Neural cell (in vitro differentiated cells): ENCODE measurements at regions not wholly inside any gene's neighbourhood (a gene's known extent, or its start where the extent isn't known, plus 50 kb on each side); places are given as distances from the start of the nearest gene placed in this dataset.

Experiments
- EP300 ChIP-seq: fragments of 450-650 bp; conservative IDR thresholded peaks from 2 replicates; pipeline ENCODE4 v1.6.1; 2014; ENCODE audit warnings: antibody characterized with exemption, mild to moderate bottlenecking, moderate library complexity; ENCODE audit not compliant: poor library complexity, severe bottlenecking
- EZH2 ChIP-seq: fragments of 200-600, 300-800 bp; shearing (Covaris generic), sonication (generic); IDR thresholded peaks from 2 replicates; pipeline ENCODE4 v1.6.1; 2014; ENCODE audit warnings: antibody characterized with exemption, low read length, borderline replicate concordance, mild to moderate bottlenecking; ENCODE audit not compliant: insufficient read depth, poor library complexity, severe bottlenecking
- MXI1 ChIP-seq: fragments of 450-650 bp; conservative IDR thresholded peaks from 2 replicates; pipeline ENCODE4 v1.6.1; 2014; ENCODE audit warnings: antibody characterized with exemption, mild to moderate bottlenecking; ENCODE audit not compliant: poor library complexity, severe bottlenecking
- RAD21 ChIP-seq: fragments of 450-650 bp; conservative IDR thresholded peaks from 2 replicates; pipeline ENCODE4 v1.6.1; 2014; ENCODE audit warnings: antibody characterized with exemption, mild to moderate bottlenecking, moderate library complexity
- TF ChIP-seq, protein P1 (sequence below): fragments of 450-650 bp; IDR thresholded peaks from 2 replicates; pipeline ENCODE4 v1.5.1; 2014; ENCODE audit warnings: antibody characterized with exemption, mild to moderate bottlenecking, moderate library complexity; ENCODE audit not compliant: poor library complexity, severe bottlenecking

DNA sequence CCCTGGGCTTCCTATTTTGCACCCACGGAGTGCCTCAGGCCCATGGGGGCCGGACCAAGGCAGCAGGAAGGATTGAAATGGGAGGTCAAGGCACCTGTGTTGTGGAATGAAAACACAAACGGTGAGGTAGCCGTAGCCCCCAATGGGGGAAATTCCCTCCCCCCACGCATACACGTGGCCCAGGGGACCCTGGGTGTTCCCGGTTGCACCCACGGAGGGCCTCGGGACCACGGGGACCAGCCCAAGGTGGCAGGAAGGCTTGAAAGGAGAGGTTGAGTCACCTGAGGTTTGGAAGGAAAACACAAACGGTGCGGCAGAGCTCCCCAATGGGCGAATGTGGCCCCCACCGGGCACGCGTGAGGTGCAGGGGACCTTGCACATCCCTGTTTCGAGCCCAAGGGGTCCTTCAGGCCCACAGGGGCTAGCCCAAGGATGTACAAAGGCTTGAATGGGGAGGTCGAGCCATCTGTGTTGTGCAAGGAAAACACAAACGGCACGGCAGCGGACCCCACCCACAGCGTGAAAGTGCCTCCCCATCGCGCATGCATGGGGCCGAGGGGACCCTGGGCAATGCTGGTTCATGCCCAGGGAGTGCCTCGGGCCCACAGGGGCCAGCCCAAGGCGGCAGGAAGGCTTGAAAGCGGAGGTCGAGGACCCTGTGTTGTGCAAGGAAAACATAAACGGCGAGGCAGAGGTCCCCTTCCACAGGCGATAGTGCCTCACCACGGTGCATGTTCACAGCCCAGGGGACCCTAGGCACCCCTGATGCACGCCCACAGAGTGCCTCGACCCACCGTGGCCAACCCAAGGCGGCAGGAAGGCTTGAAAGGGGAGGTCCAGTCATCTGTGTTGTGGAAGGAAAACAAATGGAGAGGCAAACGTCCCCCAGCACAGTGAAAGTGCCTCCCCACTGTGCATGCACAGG, 376.7 kb downstream of the ALG10 start:
- TF ChIP-seq MXI1: no peak
- TF ChIP-seq RAD21: no peak
- TF ChIP-seq, protein P1, sequence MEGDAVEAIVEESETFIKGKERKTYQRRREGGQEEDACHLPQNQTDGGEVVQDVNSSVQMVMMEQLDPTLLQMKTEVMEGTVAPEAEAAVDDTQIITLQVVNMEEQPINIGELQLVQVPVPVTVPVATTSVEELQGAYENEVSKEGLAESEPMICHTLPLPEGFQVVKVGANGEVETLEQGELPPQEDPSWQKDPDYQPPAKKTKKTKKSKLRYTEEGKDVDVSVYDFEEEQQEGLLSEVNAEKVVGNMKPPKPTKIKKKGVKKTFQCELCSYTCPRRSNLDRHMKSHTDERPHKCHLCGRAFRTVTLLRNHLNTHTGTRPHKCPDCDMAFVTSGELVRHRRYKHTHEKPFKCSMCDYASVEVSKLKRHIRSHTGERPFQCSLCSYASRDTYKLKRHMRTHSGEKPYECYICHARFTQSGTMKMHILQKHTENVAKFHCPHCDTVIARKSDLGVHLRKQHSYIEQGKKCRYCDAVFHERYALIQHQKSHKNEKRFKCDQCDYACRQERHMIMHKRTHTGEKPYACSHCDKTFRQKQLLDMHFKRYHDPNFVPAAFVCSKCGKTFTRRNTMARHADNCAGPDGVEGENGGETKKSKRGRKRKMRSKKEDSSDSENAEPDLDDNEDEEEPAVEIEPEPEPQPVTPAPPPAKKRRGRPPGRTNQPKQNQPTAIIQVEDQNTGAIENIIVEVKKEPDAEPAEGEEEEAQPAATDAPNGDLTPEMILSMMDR: no peak
- no peak for TF ChIP-seq EP300
- TF ChIP-seq EZH2: no peak
